Colon (tissue), 2 donors: ENCODE measurements at regions not wholly inside any gene's neighbourhood (a gene's known extent, or its start where the extent isn't known, plus 50 kb on each side); places are given as distances from the start of the nearest gene placed in this dataset.
A peak's percentile ranks its signal among the peaks of the same experiment; 100 is the strongest.
"Not testable (repeated sequence)": the region's sequence is repeated elsewhere in the genome, so short reads cannot be mapped to it uniquely, and the experiment has no call there.

ENCODE experiments used
- FAIRE-seq: peaks from 2 replicates; lab custom pipeline; 2012; peaks lifted over from hg19 to GRCh38; lab: Jason Lieb, UNC
- donor health status: control.
- donor health status: control.

GRCh38 chr3:162538906-162539305, 1042.3 kb downstream of the OTOL1 start:
- FAIRE-seq: no peak

GRCh38 chr3:162540421-162540820, 1043.8 kb downstream of the OTOL1 start:
- FAIRE-seq: no peak

- no peak for FAIRE-seq
These were observed 1045.3 kb downstream of the OTOL1 start for GRCh38 chr3:162541923-162542322.

GRCh38 chr3:162544246-162544645, 1047.6 kb downstream of the OTOL1 start:
- FAIRE-seq: no peak

GRCh38 chr3:162546910-162547309, 1050.3 kb downstream of the OTOL1 start:
- FAIRE-seq: no peak

- FAIRE-seq: no peak
These were observed 1050.7 kb downstream of the OTOL1 start for GRCh38 chr3:162547321-162547720.

- FAIRE-seq: no peak
These were observed 1059.2 kb downstream of the OTOL1 start for GRCh38 chr3:162555761-162556160.

GRCh38 chr3:162558016-162558415, 1061.4 kb downstream of the OTOL1 start:
- no peak for FAIRE-seq

- FAIRE-seq: peak; percentile 21
These were observed 1072.1 kb downstream of the OTOL1 start for GRCh38 chr3:162568706-162569105.

- FAIRE-seq: no peak
These were observed 1072.7 kb downstream of the OTOL1 start for GRCh38 chr3:162569314-162569713.

GRCh38 chr3:162584986-162585385, 1088.4 kb downstream of the OTOL1 start:
- no peak for FAIRE-seq

- FAIRE-seq: no peak
These were observed 1090.0 kb downstream of the OTOL1 start for GRCh38 chr3:162586591-162586990.

GRCh38 chr3:162597226-162597625, 1100.6 kb downstream of the OTOL1 start:
- FAIRE-seq: no peak

GRCh38 chr3:162598500-162598899, 1101.9 kb downstream of the OTOL1 start:
- not testable (repeated sequence) for FAIRE-seq

GRCh38 chr3:162599742-162600141, 1103.1 kb downstream of the OTOL1 start:
- FAIRE-seq: not testable (repeated sequence)

- no peak for FAIRE-seq
These were observed 1104.6 kb downstream of the OTOL1 start for GRCh38 chr3:162601101-162601670.

GRCh38 chr3:162602619-162603018, 1106.0 kb downstream of the OTOL1 start:
- no peak for FAIRE-seq

- no peak for FAIRE-seq
These were observed 1109.1 kb downstream of the OTOL1 start for GRCh38 chr3:162605651-162606204.

GRCh38 chr3:162610261-162610660, 1113.7 kb downstream of the OTOL1 start:
- FAIRE-seq: no peak

GRCh38 chr3:162612991-162613390, 1116.4 kb downstream of the OTOL1 start:
- no peak for FAIRE-seq

GRCh38 chr3:162626172-162626571, 1129.6 kb downstream of the OTOL1 start:
- FAIRE-seq: no peak

- FAIRE-seq: no peak
These were observed 1131.9 kb downstream of the OTOL1 start for GRCh38 chr3:162628531-162628930.

- FAIRE-seq: no peak
These were observed 1132.8 kb downstream of the OTOL1 start for GRCh38 chr3:162629372-162629771.

GRCh38 chr3:162632672-162633071, 1136.1 kb downstream of the OTOL1 start:
- no peak for FAIRE-seq
